ENCODE measurements at regions not wholly inside any gene's neighbourhood (a gene's known extent, or its start where the extent isn't known, plus 50 kb on each side); places are given as distances from the start of the nearest gene placed in this dataset.

DNA sequence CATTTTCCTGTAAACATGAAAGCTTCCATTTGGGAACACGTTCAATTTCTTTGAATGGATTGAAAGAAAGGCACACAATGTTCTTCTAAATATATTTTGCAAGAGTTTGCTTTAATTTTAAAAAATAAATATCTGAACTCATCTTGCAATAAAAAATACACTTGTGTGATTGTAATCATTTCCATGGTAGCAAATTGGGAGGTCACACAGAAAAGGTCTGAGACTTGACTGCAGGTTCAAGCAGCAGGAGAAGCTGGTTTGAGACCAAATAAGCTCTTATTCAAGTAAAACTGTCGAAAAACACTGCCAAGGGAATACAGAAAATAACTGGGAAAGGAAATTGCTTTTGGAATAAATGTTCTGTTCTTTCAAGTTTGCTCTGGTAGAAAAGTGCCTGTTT lies 498.9 kb downstream of the ADGRL2 start:
- no peaks in the 10 kb centered on the region for H3K36me3 ChIP-seq (ENCODE audit: insufficient read depth, low read length)
- DNase-seq (ENCODE audit: low read depth, low spot score): no peak
- H3K9me3 ChIP-seq (ENCODE audit: low read depth, low read length): no peaks in the 10 kb centered on the region
- H3K27ac ChIP-seq: no peak overlapping the region
- no peak overlapping the region for H3K9ac ChIP-seq (ENCODE audit: insufficient read length)
- no peak for TF ChIP-seq FOXP2 (optimal IDR thresholded peaks at IDR 0.05; ENCODE audit: control extremely low read depth, extremely low read length, insufficient read depth)
- no peak for TF ChIP-seq EZH2 (IDR thresholded peaks at IDR 0.05)
- TF ChIP-seq POLR2AphosphoS5 (IDR thresholded peaks at IDR 0.05; ENCODE audit: borderline replicate concordance, low read depth, low read length): no peak
- H3K4me3 ChIP-seq: no peak overlapping the region

DNA sequence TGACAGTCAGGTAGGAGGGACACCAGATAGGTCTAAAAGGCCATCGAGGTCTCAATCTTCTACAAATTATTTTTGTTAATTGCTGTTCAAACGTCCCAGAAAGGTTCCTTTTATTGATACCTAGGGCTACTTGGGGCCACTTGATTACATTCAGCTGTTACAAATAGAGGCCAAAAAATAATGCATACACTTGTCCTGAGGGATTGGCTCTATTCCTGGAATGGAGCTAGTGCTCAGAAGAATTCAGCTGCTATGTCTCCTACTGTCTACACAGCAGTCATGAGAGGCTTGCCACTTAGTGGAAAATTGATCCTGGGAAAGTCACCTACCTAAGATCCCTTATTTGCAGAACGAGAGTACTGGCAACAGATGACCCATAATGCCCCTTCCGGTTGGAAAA lies 498.3 kb downstream of the ADGRL2 start:
- no peak overlapping the region for H3K9ac ChIP-seq (ENCODE audit: insufficient read length)
- no peak overlapping the region for H3K4me3 ChIP-seq
- H3K27ac ChIP-seq: no peak overlapping the region
- no peaks in the 10 kb centered on the region for H3K36me3 ChIP-seq (ENCODE audit: insufficient read depth, low read length)
- no peak for DNase-seq (ENCODE audit: low read depth, low spot score)
- TF ChIP-seq POLR2AphosphoS5 (IDR thresholded peaks at IDR 0.05; ENCODE audit: borderline replicate concordance, low read depth, low read length) (no peak), FOXP2 (optimal IDR thresholded peaks at IDR 0.05; ENCODE audit: control extremely low read depth, extremely low read length, insufficient read depth) (no peak), EZH2 (IDR thresholded peaks at IDR 0.05) (no peak)
- H3K9me3 ChIP-seq (ENCODE audit: low read depth, low read length): no peaks in the 10 kb centered on the region

DNA sequence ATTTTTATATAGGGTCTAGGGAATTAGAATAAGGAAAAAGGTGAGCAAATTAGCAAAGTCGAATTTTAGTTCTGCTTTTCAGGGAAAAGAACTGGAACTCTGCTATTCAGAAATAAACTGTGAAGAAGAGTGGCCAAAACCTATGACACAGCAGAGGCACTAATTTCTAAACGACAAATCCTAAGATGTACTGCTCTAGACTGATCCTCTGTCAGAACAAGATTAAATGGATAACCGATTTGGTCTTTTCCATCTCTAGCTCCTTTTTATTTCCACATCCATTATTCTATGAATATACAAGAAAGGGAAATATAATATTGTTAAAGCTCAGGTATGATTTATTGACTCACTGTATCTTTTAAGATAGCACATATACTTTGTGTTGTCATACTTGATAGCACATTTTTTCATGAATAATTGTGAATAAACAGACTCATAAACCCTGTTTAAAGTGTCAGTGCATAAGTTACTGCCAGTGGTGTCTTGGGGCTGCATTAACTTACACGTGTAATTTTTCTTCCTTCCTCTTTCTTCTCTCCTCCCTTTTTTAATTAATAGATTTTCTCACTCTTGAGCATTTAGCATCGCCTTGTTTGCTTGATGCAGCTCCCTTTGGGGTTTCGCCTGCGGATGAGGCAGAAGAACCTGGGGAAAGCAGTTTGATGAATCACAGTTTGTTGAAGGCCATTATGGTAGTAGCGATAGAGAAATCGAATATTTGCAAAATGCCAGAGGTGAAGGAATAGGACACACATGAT lies 496.6 kb downstream of the ADGRL2 start:
- no peak overlapping the region for H3K4me3 ChIP-seq
- no peak for DNase-seq (ENCODE audit: low read depth, low spot score)
- TF ChIP-seq EZH2 (IDR thresholded peaks at IDR 0.05): no peak
- no peak for TF ChIP-seq FOXP2 (optimal IDR thresholded peaks at IDR 0.05; ENCODE audit: control extremely low read depth, extremely low read length, insufficient read depth)
- TF ChIP-seq POLR2AphosphoS5 (IDR thresholded peaks at IDR 0.05; ENCODE audit: borderline replicate concordance, low read depth, low read length): no peak
- H3K9me3 ChIP-seq (ENCODE audit: low read depth, low read length): no peaks in the 10 kb centered on the region
- H3K36me3 ChIP-seq (ENCODE audit: insufficient read depth, low read length): no peaks in the 10 kb centered on the region
- no peak overlapping the region for H3K27ac ChIP-seq
- H3K9ac ChIP-seq (ENCODE audit: insufficient read length): no peak overlapping the region

DNA sequence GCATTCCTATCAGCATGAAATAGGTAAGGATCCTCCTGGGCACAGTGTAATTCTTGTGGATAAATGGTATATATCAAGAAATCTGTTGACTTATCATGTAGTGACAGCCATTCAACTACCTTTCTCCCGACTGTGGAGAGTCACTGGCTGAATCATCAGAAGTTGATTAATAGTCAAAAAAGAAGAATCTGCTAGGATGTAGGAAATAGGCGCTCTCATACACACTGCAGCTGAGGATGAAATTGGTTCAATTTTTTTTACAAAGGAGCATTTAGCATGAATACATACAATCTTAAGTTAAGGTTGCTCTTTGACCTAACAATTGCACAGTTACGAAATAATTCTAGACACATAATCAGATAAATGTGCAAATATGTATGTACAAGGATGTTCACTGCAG lies 486.8 kb downstream of the ADGRL2 start:
- H3K36me3 ChIP-seq (ENCODE audit: insufficient read depth, low read length): no peaks in the 10 kb centered on the region
- DNase-seq (ENCODE audit: low read depth, low spot score): no peak
- no peak overlapping the region for H3K9ac ChIP-seq (ENCODE audit: insufficient read length)
- no peaks in the 10 kb centered on the region for H3K9me3 ChIP-seq (ENCODE audit: low read depth, low read length)
- H3K4me3 ChIP-seq: no peak overlapping the region
- no peak overlapping the region for H3K27ac ChIP-seq
- TF ChIP-seq POLR2AphosphoS5 (IDR thresholded peaks at IDR 0.05; ENCODE audit: borderline replicate concordance, low read depth, low read length) (no peak), FOXP2 (optimal IDR thresholded peaks at IDR 0.05; ENCODE audit: control extremely low read depth, extremely low read length, insufficient read depth) (no peak), EZH2 (IDR thresholded peaks at IDR 0.05) (no peak)

DNA sequence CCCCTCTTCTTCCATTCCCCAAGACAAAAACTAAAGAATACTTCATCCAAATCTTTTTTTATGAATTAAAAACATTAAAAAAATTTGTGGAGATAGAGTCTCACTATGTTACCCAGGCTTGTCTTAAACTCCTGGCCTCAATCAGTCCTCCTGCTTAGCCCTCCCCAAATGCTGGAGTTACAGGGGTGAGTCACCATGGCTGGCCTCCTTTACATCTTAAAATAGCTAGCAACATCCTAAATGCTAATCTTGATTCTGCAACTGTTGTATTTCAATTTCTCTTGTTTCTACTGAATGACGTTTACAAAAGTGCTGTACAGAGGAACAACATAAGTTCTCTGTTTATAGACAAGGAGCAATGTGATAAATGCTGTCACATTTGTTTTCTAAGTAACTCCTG lies 483.5 kb downstream of the ADGRL2 start:
- Histone ChIP-seq H3K4me3 (no peak overlapping the region), H3K9ac (ENCODE audit: insufficient read length) (no peak overlapping the region), H3K36me3 (ENCODE audit: insufficient read depth, low read length) (no peaks in the 10 kb centered on the region), H3K9me3 (ENCODE audit: low read depth, low read length) (no peaks in the 10 kb centered on the region), H3K27ac (no peak overlapping the region)
- TF ChIP-seq POLR2AphosphoS5 (IDR thresholded peaks at IDR 0.05; ENCODE audit: borderline replicate concordance, low read depth, low read length): no peak
- no peak for TF ChIP-seq FOXP2 (optimal IDR thresholded peaks at IDR 0.05; ENCODE audit: control extremely low read depth, extremely low read length, insufficient read depth)
- no peak for TF ChIP-seq EZH2 (IDR thresholded peaks at IDR 0.05)
- no peak for DNase-seq (ENCODE audit: low read depth, low spot score)

DNA sequence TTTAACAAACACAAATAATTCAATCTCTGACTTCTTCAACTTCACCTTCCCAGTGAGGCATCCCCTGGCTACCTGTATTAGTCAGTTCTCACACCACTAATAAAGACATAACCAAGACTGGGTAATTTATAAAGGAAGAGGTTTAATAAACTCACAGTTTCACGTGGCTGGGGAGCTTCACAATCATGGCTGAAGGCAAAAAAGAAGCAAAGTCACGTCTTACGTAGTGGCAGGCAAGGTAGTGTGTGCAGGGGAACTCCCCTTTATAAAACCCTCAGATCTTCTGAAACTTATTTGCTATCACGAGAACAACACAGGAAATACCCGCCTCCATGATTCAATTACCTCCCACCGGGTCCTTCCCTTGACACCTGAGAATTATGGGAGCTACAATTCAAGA lies 478.5 kb downstream of the ADGRL2 start:
- Histone ChIP-seq H3K9ac (ENCODE audit: insufficient read length) (no peak overlapping the region), H3K36me3 (ENCODE audit: insufficient read depth, low read length) (no peaks in the 10 kb centered on the region), H3K4me3 (no peak overlapping the region), H3K9me3 (ENCODE audit: low read depth, low read length) (no peaks in the 10 kb centered on the region), H3K27ac (no peak overlapping the region)
- TF ChIP-seq EZH2 (IDR thresholded peaks at IDR 0.05) (no peak), FOXP2 (optimal IDR thresholded peaks at IDR 0.05; ENCODE audit: control extremely low read depth, extremely low read length, insufficient read depth) (no peak), POLR2AphosphoS5 (IDR thresholded peaks at IDR 0.05; ENCODE audit: borderline replicate concordance, low read depth, low read length) (no peak)
- DNase-seq (ENCODE audit: low read depth, low spot score): no peak

DNA sequence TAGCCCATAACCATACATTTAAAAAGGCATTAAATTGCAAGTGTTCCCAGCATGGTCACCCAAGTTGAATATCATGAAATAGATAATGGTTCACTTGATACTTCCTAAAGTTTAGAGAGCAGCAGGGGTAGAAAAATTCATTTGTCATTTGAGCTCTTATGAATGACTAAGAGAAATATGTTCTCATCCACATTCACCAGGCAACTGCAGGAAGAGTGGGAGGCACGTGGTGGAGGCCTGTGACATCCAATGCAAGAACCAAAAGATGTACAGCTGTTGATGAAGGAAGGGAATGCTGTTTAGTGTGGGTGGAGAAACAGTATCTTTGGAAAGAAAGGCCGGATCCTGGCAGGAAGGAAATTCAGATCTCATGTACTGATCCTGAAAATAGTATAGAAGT lies 473.1 kb downstream of the ADGRL2 start:
- TF ChIP-seq EZH2 (IDR thresholded peaks at IDR 0.05): no peak
- no peak for TF ChIP-seq POLR2AphosphoS5 (IDR thresholded peaks at IDR 0.05; ENCODE audit: borderline replicate concordance, low read depth, low read length)
- TF ChIP-seq FOXP2 (optimal IDR thresholded peaks at IDR 0.05; ENCODE audit: control extremely low read depth, extremely low read length, insufficient read depth): no peak
- Histone ChIP-seq H3K9ac (ENCODE audit: insufficient read length) (no peak overlapping the region), H3K27ac (no peak overlapping the region), H3K9me3 (ENCODE audit: low read depth, low read length) (no peaks in the 10 kb centered on the region), H3K36me3 (ENCODE audit: insufficient read depth, low read length) (no peaks in the 10 kb centered on the region), H3K4me3 (no peak overlapping the region)
- no peak for DNase-seq (ENCODE audit: low read depth, low spot score)

DNA sequence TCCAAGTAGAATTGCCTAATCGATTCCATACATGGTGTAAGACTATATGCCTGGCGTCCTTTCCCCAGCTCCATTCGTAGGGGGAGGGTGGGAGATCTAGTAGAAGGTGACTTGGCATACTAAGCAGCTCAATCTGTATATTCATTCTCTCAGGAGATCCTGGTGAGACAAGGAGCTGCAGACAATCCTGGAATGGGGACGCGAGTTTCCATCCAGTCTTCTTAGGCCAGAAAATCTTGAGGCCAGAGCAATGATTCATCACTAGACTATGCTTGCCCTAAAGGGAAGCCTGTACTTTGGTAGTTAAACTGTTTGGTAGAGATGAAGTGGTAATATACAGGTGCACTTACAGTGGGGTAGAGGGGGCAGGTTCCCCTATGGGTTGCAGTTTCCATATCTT lies 468.7 kb downstream of the ADGRL2 start:
- DNase-seq (ENCODE audit: low read depth, low spot score): no peak
- Histone ChIP-seq H3K27ac (no peak overlapping the region), H3K4me3 (no peak overlapping the region), H3K36me3 (ENCODE audit: insufficient read depth, low read length) (no peaks in the 10 kb centered on the region), H3K9me3 (ENCODE audit: low read depth, low read length) (no peaks in the 10 kb centered on the region), H3K9ac (ENCODE audit: insufficient read length) (no peak overlapping the region)
- TF ChIP-seq FOXP2 (optimal IDR thresholded peaks at IDR 0.05; ENCODE audit: control extremely low read depth, extremely low read length, insufficient read depth) (no peak), POLR2AphosphoS5 (IDR thresholded peaks at IDR 0.05; ENCODE audit: borderline replicate concordance, low read depth, low read length) (no peak), EZH2 (IDR thresholded peaks at IDR 0.05) (no peak)

DNA sequence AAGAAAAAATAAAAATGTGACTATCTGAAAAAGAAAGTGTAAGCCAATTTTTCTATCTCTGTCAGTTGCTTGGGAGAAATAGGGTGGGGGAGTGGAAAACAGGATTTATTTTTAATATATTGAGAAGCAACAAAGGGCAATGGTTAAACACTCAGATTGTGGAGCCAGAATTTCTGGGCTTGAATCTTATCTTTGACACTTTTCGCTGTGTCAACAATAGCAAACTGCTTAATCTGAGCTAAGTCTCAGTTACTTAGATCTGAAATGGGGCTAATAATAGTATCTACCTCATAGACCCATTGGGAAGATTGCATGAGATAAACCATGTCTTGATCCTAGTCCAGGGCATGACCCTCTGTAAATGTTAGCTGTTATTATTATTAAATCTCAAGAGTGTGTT lies 468.1 kb downstream of the ADGRL2 start:
- Histone ChIP-seq H3K9ac (ENCODE audit: insufficient read length) (no peak overlapping the region), H3K4me3 (no peak overlapping the region), H3K27ac (no peak overlapping the region), H3K36me3 (ENCODE audit: insufficient read depth, low read length) (no peaks in the 10 kb centered on the region), H3K9me3 (ENCODE audit: low read depth, low read length) (no peaks in the 10 kb centered on the region)
- TF ChIP-seq EZH2 (IDR thresholded peaks at IDR 0.05) (no peak), POLR2AphosphoS5 (IDR thresholded peaks at IDR 0.05; ENCODE audit: borderline replicate concordance, low read depth, low read length) (no peak), FOXP2 (optimal IDR thresholded peaks at IDR 0.05; ENCODE audit: control extremely low read depth, extremely low read length, insufficient read depth) (no peak)
- no peak for DNase-seq (ENCODE audit: low read depth, low spot score)

Data from SK-N-MC (cell line).